Neural cell (in vitro differentiated cells): ENCODE measurements at regions not wholly inside any gene's neighbourhood (a gene's known extent, or its start where the extent isn't known, plus 50 kb on each side); places are given as distances from the start of the nearest gene placed in this dataset.

Experiments
- H2AFZ ChIP-seq: fragments of 200-600, 300-800 bp; sonication (generic), shearing (Covaris generic); 2 replicates; pipeline ENCODE4 v1.6.0; 2014; ENCODE audit warnings: low read depth, mild to moderate bottlenecking, antibody characterized with exemption, low read length, moderate library complexity
- H3F3A ChIP-seq: fragments of 200-600 bp; shearing (Covaris generic); 2 replicates; pipeline ENCODE4 v1.6.1; 2016; ENCODE audit warnings: mild to moderate bottlenecking, moderate library complexity, mixed read lengths, antibody characterized with exemption, low read length; ENCODE audit not compliant: insufficient read depth, poor library complexity, severe bottlenecking
- H3K27ac ChIP-seq: fragments of 200-600, 300-800 bp; sonication (generic), shearing (Covaris generic); 2 replicates; pipeline ENCODE4 v1.5.1; 2014; ENCODE audit warnings: mild to moderate bottlenecking, low read length, moderate library complexity
- H3K27me3 ChIP-seq: fragments of 300-800, 200-600 bp; sonication (generic), shearing (Covaris generic); 2 replicates; pipeline ENCODE4 v1.6.0; 2014; ENCODE audit warnings: mild to moderate bottlenecking, low read depth, low read length, moderate library complexity; ENCODE audit not compliant: insufficient read depth
- H3K36me3 ChIP-seq: fragments of 300-800, 200-600 bp; sonication (generic), shearing (Covaris generic); 2 replicates; pipeline ENCODE4 v1.5.1; 2014; ENCODE audit warnings: mild to moderate bottlenecking, antibody characterized with exemption, low read length, moderate library complexity; ENCODE audit not compliant: insufficient read depth
- H3K4me2 ChIP-seq: fragments of 300-800, 200-600 bp; sonication (generic), shearing (Covaris generic); 2 replicates; pipeline ENCODE4 v1.6.0; 2014; ENCODE audit warnings: mild to moderate bottlenecking, low read length
- H3K4me3 ChIP-seq: fragments of 300-800, 200-600 bp; sonication (generic), shearing (Covaris generic); 2 replicates; pipeline ENCODE4 v1.5.1; 2014; ENCODE audit warnings: mild to moderate bottlenecking, low read length, moderate library complexity
- H3K79me2 ChIP-seq: fragments of 200-600 bp; shearing (Covaris generic); replicated peaks from 2 replicates; pipeline ENCODE4 v1.6.0; 2014; ENCODE audit warnings: mild to moderate bottlenecking, low read length, moderate library complexity; ENCODE audit not compliant: insufficient read depth
- H3K9ac ChIP-seq: fragments of 300-800, 200-600 bp; sonication (generic), shearing (Covaris generic); 2 replicates; pipeline ENCODE4 v1.6.1; 2016; ENCODE audit warnings: mild to moderate bottlenecking, low read length, mixed read lengths
- H3K9me2 ChIP-seq: fragments of 200-600 bp; shearing (Covaris generic); 2 replicates; pipeline ENCODE4 v1.6.1; 2016; ENCODE audit warnings: mild to moderate bottlenecking, low read length, mixed read lengths; ENCODE audit not compliant: insufficient read depth
- H3K9me3 ChIP-seq: fragments of 200-600, 300-800 bp; sonication (generic), shearing (Covaris generic); 2 replicates; pipeline ENCODE4 v1.6.1; 2016; ENCODE audit warnings: mild to moderate bottlenecking, mixed run types, low read length, moderate library complexity, mixed read lengths
- H4K20me1 ChIP-seq: fragments of 200-600 bp; shearing (Covaris generic); 2 replicates; pipeline ENCODE4 v1.6.1; 2016; ENCODE audit warnings: mild to moderate bottlenecking, mixed run types; ENCODE audit not compliant: insufficient read depth
- EP300 ChIP-seq: fragments of 450-650 bp; conservative IDR thresholded peaks from 2 replicates; pipeline ENCODE4 v1.6.1; 2014; ENCODE audit warnings: antibody characterized with exemption, mild to moderate bottlenecking, moderate library complexity; ENCODE audit not compliant: poor library complexity, severe bottlenecking
- EZH2 ChIP-seq: fragments of 200-600, 300-800 bp; shearing (Covaris generic), sonication (generic); IDR thresholded peaks from 2 replicates; pipeline ENCODE4 v1.6.1; 2014; ENCODE audit warnings: antibody characterized with exemption, low read length, borderline replicate concordance, mild to moderate bottlenecking; ENCODE audit not compliant: insufficient read depth, poor library complexity, severe bottlenecking
- MXI1 ChIP-seq: fragments of 450-650 bp; conservative IDR thresholded peaks from 2 replicates; pipeline ENCODE4 v1.6.1; 2014; ENCODE audit warnings: antibody characterized with exemption, mild to moderate bottlenecking; ENCODE audit not compliant: poor library complexity, severe bottlenecking
- POLR2AphosphoS5 ChIP-seq: IDR thresholded peaks from 2 replicates; pipeline ENCODE4 v1.6.1; 2012
- RAD21 ChIP-seq: fragments of 450-650 bp; conservative IDR thresholded peaks from 2 replicates; pipeline ENCODE4 v1.6.1; 2014; ENCODE audit warnings: antibody characterized with exemption, mild to moderate bottlenecking, moderate library complexity
- SMC3 ChIP-seq: fragments of 450-650 bp; conservative IDR thresholded peaks from 2 replicates; pipeline ENCODE4 v1.6.1; 2014; ENCODE audit warnings: antibody characterized with exemption, mild to moderate bottlenecking, moderate library complexity; ENCODE audit not compliant: poor library complexity
- TAF1 ChIP-seq: IDR thresholded peaks from 2 replicates; pipeline ENCODE4 v1.6.1; 2012; ENCODE audit warnings: low read depth
- TF ChIP-seq, protein P1 (sequence below): IDR thresholded peaks from 2 replicates; pipeline ENCODE4 v1.6.1; 2012; ENCODE audit warnings: borderline replicate concordance
- TF ChIP-seq, protein P2 (sequence below): fragments of 450-650 bp; IDR thresholded peaks from 2 replicates; pipeline ENCODE4 v1.5.1; 2014; ENCODE audit warnings: antibody characterized with exemption, mild to moderate bottlenecking, moderate library complexity; ENCODE audit not compliant: poor library complexity, severe bottlenecking

DNA sequence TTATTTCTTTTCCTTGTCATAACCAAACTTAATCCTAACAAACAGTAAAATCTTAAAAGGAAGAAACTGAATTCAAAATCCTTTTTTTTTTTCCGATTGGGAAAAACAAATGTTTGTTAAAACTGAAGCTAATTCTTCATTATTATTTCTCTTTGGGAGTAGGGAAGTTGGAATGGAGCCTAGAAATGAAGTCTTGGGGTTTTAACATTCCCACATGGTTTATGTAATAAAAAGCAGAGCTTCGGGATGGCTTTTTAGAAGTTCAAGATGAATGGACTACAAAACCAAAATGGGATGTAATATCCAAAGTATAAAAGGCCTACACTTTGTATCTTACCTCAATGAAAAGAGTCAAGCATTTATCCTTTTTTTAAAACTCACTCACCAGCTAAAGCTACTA, 189.0 kb upstream of the TMC3 start:
- Histone ChIP-seq H3K27me3 (no peaks in the 10 kb centered on the region), H3K9me3 (no peaks in the 10 kb centered on the region), H3K4me2 (no peak overlapping the region), H3F3A (no peaks in the 10 kb centered on the region), H4K20me1 (no peaks in the 10 kb centered on the region), H3K79me2 (no peaks in the 10 kb centered on the region), H3K27ac (no peak overlapping the region), H3K9me2 (no peaks in the 10 kb centered on the region), H3K4me3 (no peak overlapping the region), H2AFZ (no peak overlapping the region), H3K36me3 (no peaks in the 10 kb centered on the region), H3K9ac (no peak overlapping the region)
- TF ChIP-seq SMC3: no peak
- TF ChIP-seq EP300: no peak
- TF ChIP-seq MXI1: no peak
- TF ChIP-seq, protein P1, sequence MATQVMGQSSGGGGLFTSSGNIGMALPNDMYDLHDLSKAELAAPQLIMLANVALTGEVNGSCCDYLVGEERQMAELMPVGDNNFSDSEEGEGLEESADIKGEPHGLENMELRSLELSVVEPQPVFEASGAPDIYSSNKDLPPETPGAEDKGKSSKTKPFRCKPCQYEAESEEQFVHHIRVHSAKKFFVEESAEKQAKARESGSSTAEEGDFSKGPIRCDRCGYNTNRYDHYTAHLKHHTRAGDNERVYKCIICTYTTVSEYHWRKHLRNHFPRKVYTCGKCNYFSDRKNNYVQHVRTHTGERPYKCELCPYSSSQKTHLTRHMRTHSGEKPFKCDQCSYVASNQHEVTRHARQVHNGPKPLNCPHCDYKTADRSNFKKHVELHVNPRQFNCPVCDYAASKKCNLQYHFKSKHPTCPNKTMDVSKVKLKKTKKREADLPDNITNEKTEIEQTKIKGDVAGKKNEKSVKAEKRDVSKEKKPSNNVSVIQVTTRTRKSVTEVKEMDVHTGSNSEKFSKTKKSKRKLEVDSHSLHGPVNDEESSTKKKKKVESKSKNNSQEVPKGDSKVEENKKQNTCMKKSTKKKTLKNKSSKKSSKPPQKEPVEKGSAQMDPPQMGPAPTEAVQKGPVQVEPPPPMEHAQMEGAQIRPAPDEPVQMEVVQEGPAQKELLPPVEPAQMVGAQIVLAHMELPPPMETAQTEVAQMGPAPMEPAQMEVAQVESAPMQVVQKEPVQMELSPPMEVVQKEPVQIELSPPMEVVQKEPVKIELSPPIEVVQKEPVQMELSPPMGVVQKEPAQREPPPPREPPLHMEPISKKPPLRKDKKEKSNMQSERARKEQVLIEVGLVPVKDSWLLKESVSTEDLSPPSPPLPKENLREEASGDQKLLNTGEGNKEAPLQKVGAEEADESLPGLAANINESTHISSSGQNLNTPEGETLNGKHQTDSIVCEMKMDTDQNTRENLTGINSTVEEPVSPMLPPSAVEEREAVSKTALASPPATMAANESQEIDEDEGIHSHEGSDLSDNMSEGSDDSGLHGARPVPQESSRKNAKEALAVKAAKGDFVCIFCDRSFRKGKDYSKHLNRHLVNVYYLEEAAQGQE: no peak
- TF ChIP-seq EZH2: no peak
- TF ChIP-seq, protein P2, sequence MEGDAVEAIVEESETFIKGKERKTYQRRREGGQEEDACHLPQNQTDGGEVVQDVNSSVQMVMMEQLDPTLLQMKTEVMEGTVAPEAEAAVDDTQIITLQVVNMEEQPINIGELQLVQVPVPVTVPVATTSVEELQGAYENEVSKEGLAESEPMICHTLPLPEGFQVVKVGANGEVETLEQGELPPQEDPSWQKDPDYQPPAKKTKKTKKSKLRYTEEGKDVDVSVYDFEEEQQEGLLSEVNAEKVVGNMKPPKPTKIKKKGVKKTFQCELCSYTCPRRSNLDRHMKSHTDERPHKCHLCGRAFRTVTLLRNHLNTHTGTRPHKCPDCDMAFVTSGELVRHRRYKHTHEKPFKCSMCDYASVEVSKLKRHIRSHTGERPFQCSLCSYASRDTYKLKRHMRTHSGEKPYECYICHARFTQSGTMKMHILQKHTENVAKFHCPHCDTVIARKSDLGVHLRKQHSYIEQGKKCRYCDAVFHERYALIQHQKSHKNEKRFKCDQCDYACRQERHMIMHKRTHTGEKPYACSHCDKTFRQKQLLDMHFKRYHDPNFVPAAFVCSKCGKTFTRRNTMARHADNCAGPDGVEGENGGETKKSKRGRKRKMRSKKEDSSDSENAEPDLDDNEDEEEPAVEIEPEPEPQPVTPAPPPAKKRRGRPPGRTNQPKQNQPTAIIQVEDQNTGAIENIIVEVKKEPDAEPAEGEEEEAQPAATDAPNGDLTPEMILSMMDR: no peak
- no peak for TF ChIP-seq TAF1
- no peak for TF ChIP-seq RAD21
- no peak for TF ChIP-seq POLR2AphosphoS5

GRCh38 chr15:81560405-81560804, 186.4 kb upstream of the TMC3 start:
- H3K9me2 ChIP-seq: no peaks in the 10 kb centered on the region
- H3K79me2 ChIP-seq: no peaks in the 10 kb centered on the region
- H3K9ac ChIP-seq: no peak overlapping the region
- H3F3A ChIP-seq: no peaks in the 10 kb centered on the region
- H3K36me3 ChIP-seq: no peaks in the 10 kb centered on the region
- no peak overlapping the region for H2AFZ ChIP-seq
- no peak overlapping the region for H3K4me2 ChIP-seq
- no peaks in the 10 kb centered on the region for H4K20me1 ChIP-seq
- H3K27ac ChIP-seq: no peak overlapping the region
- H3K27me3 ChIP-seq: no peaks in the 10 kb centered on the region
- no peaks in the 10 kb centered on the region for H3K9me3 ChIP-seq
- no peak overlapping the region for H3K4me3 ChIP-seq
- TF ChIP-seq EZH2 (no peak), POLR2AphosphoS5 (no peak), EP300 (no peak), SMC3 (no peak)

GRCh38 chr15:81558056-81558455, 184.0 kb upstream of the TMC3 start:
- TF ChIP-seq POLR2AphosphoS5 (no peak), RAD21 (no peak), SMC3 (no peak), MXI1 (no peak), EZH2 (no peak)
- TF ChIP-seq, protein P1: no peak
- no peak overlapping the region for H3K9ac ChIP-seq

More at GRCh38 chr15:81558056-81558455, 184.0 kb upstream of the TMC3 start:
- Histone ChIP-seq H3K9me3 (no peaks in the 10 kb centered on the region), H3K9me2 (no peaks in the 10 kb centered on the region), H3K4me3 (no peak overlapping the region), H3F3A (no peaks in the 10 kb centered on the region), H4K20me1 (no peaks in the 10 kb centered on the region), H3K36me3 (no peaks in the 10 kb centered on the region), H3K79me2 (no peaks in the 10 kb centered on the region), H3K27me3 (no peaks in the 10 kb centered on the region), H2AFZ (no peak overlapping the region), H3K4me2 (no peak overlapping the region), H3K27ac (no peak overlapping the region)
